Glutamatergic neuron (in vitro differentiated cells): ENCODE measurements at regions not wholly inside any gene's neighbourhood (a gene's known extent, or its start where the extent isn't known, plus 50 kb on each side); places are given as distances from the start of the nearest gene placed in this dataset.

Source experiments
- DNase-seq: peaks from one replicate; pipeline ENCODE4 v3.0.0; 2022
- H3K27ac Mint-ChIP-seq: one replicate; pipeline ENCODE4 v1.8.0; 2020; ENCODE audit warnings: mild to moderate bottlenecking, mixed read lengths, inconsistent platforms; ENCODE audit not compliant: unreplicated experiment
- H3K27me3 Mint-ChIP-seq: one replicate; pipeline ENCODE4 v1.8.0; 2020; ENCODE audit warnings: mild to moderate bottlenecking, moderate library complexity, mixed read lengths, inconsistent platforms; ENCODE audit not compliant: unreplicated experiment
- H3K36me3 Mint-ChIP-seq: one replicate; pipeline ENCODE4 v1.8.0; 2020; ENCODE audit warnings: mild to moderate bottlenecking, mixed read lengths, inconsistent platforms; ENCODE audit not compliant: unreplicated experiment
- H3K4me1 Mint-ChIP-seq: one replicate; pipeline ENCODE4 v1.8.0; 2020; ENCODE audit warnings: mild to moderate bottlenecking, low read depth, mixed read lengths, inconsistent platforms; ENCODE audit not compliant: unreplicated experiment
- H3K4me3 Mint-ChIP-seq: one replicate; pipeline ENCODE4 v1.8.0; 2020; ENCODE audit warnings: mild to moderate bottlenecking, mixed read lengths, inconsistent platforms; ENCODE audit not compliant: unreplicated experiment
- H3K9me3 Mint-ChIP-seq: one replicate; pipeline ENCODE4 v1.8.0; 2020; ENCODE audit warnings: mild to moderate bottlenecking, moderate library complexity, mixed read lengths, inconsistent platforms; ENCODE audit not compliant: unreplicated experiment
- TF ChIP-seq, protein P1 (sequence below): fragments of 200-600 bp; sonication (generic); IDR thresholded peaks from one replicate; pipeline ENCODE4 v1.5.0; 2021; ENCODE audit not compliant: partially characterized antibody, unreplicated experiment

GRCh38 chr7:46244757-46245156, 323.7 kb upstream of the IGFBP3 start:
- DNase-seq, result no peak
- Mint-ChIP-seq H3K9me3 (no peaks in the 10 kb centered on the region), H3K4me1 (no peaks in the 10 kb centered on the region), H3K27me3 (no peaks in the 10 kb centered on the region), H3K4me3 (no peak overlapping the region), H3K27ac (no peak overlapping the region), H3K36me3 (no peaks in the 10 kb centered on the region)
- TF ChIP-seq, protein P1, sequence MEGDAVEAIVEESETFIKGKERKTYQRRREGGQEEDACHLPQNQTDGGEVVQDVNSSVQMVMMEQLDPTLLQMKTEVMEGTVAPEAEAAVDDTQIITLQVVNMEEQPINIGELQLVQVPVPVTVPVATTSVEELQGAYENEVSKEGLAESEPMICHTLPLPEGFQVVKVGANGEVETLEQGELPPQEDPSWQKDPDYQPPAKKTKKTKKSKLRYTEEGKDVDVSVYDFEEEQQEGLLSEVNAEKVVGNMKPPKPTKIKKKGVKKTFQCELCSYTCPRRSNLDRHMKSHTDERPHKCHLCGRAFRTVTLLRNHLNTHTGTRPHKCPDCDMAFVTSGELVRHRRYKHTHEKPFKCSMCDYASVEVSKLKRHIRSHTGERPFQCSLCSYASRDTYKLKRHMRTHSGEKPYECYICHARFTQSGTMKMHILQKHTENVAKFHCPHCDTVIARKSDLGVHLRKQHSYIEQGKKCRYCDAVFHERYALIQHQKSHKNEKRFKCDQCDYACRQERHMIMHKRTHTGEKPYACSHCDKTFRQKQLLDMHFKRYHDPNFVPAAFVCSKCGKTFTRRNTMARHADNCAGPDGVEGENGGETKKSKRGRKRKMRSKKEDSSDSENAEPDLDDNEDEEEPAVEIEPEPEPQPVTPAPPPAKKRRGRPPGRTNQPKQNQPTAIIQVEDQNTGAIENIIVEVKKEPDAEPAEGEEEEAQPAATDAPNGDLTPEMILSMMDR, result no peak

GRCh38 chr7:46243406-46243805, 322.3 kb upstream of the IGFBP3 start:
- H3K36me3 Mint-ChIP-seq, result no peaks in the 10 kb centered on the region
- H3K4me3 Mint-ChIP-seq, result no peak overlapping the region
- TF ChIP-seq, protein P1, result no peak
- no peaks in the 10 kb centered on the region for H3K27me3 Mint-ChIP-seq
- no peaks in the 10 kb centered on the region for H3K9me3 Mint-ChIP-seq
- no peak overlapping the region for H3K27ac Mint-ChIP-seq
- H3K4me1 Mint-ChIP-seq, result no peaks in the 10 kb centered on the region
- no peak for DNase-seq

DNA sequence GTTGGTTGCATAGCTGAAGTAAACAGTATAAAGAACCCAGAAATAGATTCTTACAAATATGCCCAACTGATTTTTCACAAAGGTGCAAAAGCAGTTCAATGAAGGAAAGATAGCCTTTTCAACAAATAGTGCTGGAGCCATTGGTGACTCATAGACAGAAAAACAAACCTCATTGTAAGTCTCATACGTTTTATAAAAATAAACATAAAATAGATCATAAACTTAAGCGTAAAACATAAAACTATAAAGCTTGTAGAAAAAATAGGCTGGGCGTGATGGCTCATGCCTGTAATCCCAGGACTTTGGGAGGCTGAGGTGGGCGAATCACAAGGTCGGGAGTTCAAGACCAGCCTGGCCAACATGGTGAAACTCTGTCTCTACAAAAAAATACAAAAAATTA, 318.8 kb upstream of the IGFBP3 start:
- no peak for DNase-seq
- Mint-ChIP-seq H3K4me1 (no peaks in the 10 kb centered on the region), H3K27me3 (no peaks in the 10 kb centered on the region), H3K4me3 (no peak overlapping the region), H3K9me3 (no peaks in the 10 kb centered on the region), H3K36me3 (no peaks in the 10 kb centered on the region), H3K27ac (no peak overlapping the region)
- TF ChIP-seq, protein P1, result no peak

GRCh38 chr7:46237466-46237865, 316.4 kb upstream of the IGFBP3 start:
- H3K9me3 Mint-ChIP-seq, result no peaks in the 10 kb centered on the region
- H3K36me3 Mint-ChIP-seq, result no peaks in the 10 kb centered on the region
- H3K4me1 Mint-ChIP-seq, result no peaks in the 10 kb centered on the region
- no peak overlapping the region for H3K4me3 Mint-ChIP-seq
- no peak for DNase-seq
- H3K27ac Mint-ChIP-seq, result no peak overlapping the region
- TF ChIP-seq, protein P1, result no peak
- H3K27me3 Mint-ChIP-seq, result no peaks in the 10 kb centered on the region

GRCh38 chr7:46233585-46234329, 312.7 kb upstream of the IGFBP3 start:
- no peak for DNase-seq
- TF ChIP-seq, protein P1, result no peak
- Mint-ChIP-seq H3K4me1 (no peaks in the 10 kb centered on the region), H3K27ac (no peak overlapping the region), H3K27me3 (no peaks in the 10 kb centered on the region), H3K9me3 (no peaks in the 10 kb centered on the region), H3K36me3 (no peaks in the 10 kb centered on the region), H3K4me3 (no peak overlapping the region)
